ENCODE measurements at regions not wholly inside any gene's neighbourhood (a gene's known extent, or its start where the extent isn't known, plus 50 kb on each side); places are given as distances from the start of the nearest gene placed in this dataset.

- no peak for TF ChIP-seq CTCF (IDR thresholded peaks at IDR 0.05)
- no peak for TF ChIP-seq POLR2A (IDR thresholded peaks at IDR 0.05)
These were observed 2464.5 kb downstream of the PCDH9 start for GRCh38 chr13:64765636-64766035.
